Suprapubic skin (tissue), 4 donors: ENCODE measurements at regions not wholly inside any gene's neighbourhood (a gene's known extent, or its start where the extent isn't known, plus 50 kb on each side); places are given as distances from the start of the nearest gene placed in this dataset.

Experiments
- POLR2A ChIP-seq, 2 donors: fragments of 450-650 bp; IDR thresholded peaks; one replicate each; pipeline ENCODE4 v1.6.1; 2017; ENCODE audit warnings: antibody characterized with exemption in 2 of 2, mild to moderate bottlenecking in 2 of 2, moderate library complexity in 2 of 2
- POLR2AphosphoS5 ChIP-seq, 3 donors: sonication (generic); formaldehyde crosslinking; IDR thresholded peaks; one replicate each; pipeline ENCODE4 v1.6.1; 2017; ENCODE audit warnings: antibody characterized with exemption in 3 of 3
- TF ChIP-seq, protein P1 (sequence below), 2 donors: fragments of 200-600 bp in 1 of 2; fragments of 450-650 bp in 1 of 2; sonication (generic) in 1 of 2; IDR thresholded peaks; one replicate each; pipeline ENCODE4 v1.5.1; 2016 to 2019; ENCODE audit warnings: antibody characterized with exemption in 2 of 2, mild to moderate bottlenecking in 1 of 2, moderate library complexity in 1 of 2

DNA sequence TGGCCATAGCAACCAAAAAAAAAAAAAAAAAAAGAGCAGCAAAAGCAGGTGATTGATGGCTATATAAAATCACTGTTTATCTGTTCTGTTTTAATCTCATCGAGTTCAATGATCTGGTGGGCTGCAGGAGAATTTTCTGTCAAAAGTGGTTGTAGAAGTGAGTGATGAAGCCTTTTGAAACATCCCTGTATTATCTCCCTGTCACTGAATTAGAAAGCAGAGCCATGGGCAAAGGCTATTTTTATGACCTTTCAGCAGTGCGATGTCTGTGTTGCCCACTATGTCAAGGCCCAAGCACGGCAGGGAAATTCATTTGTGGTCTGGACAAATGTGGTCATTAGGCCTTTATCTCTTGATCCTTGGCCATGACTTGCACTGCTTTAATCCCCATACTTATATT lies 59.9 kb downstream of the OTOL1 start:
- TF ChIP-seq, protein P1, sequence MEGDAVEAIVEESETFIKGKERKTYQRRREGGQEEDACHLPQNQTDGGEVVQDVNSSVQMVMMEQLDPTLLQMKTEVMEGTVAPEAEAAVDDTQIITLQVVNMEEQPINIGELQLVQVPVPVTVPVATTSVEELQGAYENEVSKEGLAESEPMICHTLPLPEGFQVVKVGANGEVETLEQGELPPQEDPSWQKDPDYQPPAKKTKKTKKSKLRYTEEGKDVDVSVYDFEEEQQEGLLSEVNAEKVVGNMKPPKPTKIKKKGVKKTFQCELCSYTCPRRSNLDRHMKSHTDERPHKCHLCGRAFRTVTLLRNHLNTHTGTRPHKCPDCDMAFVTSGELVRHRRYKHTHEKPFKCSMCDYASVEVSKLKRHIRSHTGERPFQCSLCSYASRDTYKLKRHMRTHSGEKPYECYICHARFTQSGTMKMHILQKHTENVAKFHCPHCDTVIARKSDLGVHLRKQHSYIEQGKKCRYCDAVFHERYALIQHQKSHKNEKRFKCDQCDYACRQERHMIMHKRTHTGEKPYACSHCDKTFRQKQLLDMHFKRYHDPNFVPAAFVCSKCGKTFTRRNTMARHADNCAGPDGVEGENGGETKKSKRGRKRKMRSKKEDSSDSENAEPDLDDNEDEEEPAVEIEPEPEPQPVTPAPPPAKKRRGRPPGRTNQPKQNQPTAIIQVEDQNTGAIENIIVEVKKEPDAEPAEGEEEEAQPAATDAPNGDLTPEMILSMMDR (IDR thresholded peaks at IDR 0.05), result no peak
- TF ChIP-seq POLR2A (IDR thresholded peaks at IDR 0.05), result no peak
- TF ChIP-seq POLR2AphosphoS5 (IDR thresholded peaks at IDR 0.05), result no peak
